DND-41 (cell line): ENCODE measurements at regions not wholly inside any gene's neighbourhood (a gene's known extent, or its start where the extent isn't known, plus 50 kb on each side); places are given as distances from the start of the nearest gene placed in this dataset.

Experiments
- CTCF ChIP-seq: IDR thresholded peaks from 2 replicates; pipeline ENCODE4 v1.5.1; 2012; ENCODE audit warnings: borderline replicate concordance, low read length, moderate library complexity, mild to moderate bottlenecking; ENCODE audit not compliant: poor library complexity, severe bottlenecking; ENCODE audit errors: extremely low read depth
- EZH2 ChIP-seq: IDR thresholded peaks from 3 replicates; pipeline ENCODE4 v1.6.1; 2012; ENCODE audit warnings: borderline replicate concordance, low read depth, mild to moderate bottlenecking, moderate library complexity, low read length, inconsistent platforms; ENCODE audit not compliant: severe bottlenecking

DNA sequence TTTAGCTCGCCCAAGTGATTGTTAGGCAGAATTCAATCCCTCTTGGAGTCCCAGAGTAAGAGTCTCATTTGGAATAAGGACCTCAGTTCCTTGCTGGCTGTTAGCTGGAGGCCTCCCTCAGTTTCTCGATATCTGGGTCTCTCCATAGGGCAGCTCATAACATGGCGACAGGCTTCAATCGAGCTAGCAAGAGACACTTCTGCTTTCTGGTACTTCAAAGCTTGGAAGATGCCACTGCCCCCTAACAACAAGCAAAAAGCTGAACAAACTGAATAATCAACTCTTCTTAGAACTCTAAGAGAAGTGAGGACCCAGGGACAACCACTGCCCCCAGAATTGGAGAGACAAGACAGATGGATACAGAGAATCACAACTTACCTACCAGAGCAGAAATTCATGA lies 86.2 kb downstream of the TEX35 start:
- TF ChIP-seq CTCF (no peak), EZH2 (no peak)
